ENCODE measurements at regions not wholly inside any gene's neighbourhood (a gene's known extent, or its start where the extent isn't known, plus 50 kb on each side); places are given as distances from the start of the nearest gene placed in this dataset.

DNA sequence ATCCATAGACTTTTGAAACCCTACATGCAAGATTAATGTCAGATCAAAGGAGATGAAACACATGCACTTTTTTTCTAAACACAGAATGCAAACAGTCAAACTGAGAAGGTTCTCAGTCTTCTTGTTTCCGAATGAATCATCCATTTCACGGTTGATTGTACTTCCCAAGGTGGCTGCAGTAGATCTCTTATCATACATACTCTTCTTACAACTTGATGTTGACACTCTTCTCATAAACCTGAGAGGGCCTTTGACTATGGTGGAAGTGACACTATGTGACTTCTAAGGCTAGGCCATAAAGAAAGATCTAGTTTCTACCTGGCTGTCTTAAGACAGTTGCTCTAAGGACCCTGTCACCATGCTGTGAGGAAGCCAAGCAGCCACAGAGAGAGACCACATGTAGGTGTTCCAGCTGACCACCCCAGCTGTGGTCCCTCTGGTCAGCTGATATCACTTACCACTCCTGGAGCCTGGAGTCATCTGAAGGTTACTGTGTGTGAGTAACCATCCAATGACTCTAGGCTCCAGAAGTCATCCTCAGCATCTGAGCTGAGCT lies 67.2 kb upstream of the HMGA2 start:
- ATAC-seq = no peak
- Histone ChIP-seq H3K9me3 (ENCODE audit: control insufficient read depth, insufficient read depth, low read depth, low read length) (no peaks in the 10 kb centered on the region), H3K27me3 (ENCODE audit: control insufficient read depth, insufficient read depth, low read length) (no peaks in the 10 kb centered on the region), H3K27ac (ENCODE audit: low read length) (no peak overlapping the region), H3K36me3 (ENCODE audit: control insufficient read depth, insufficient read depth, low read length) (no peaks in the 10 kb centered on the region), H3K4me1 (ENCODE audit: control insufficient read depth, insufficient read depth, low read length) (no peaks in the 10 kb centered on the region), H3K4me3 (ENCODE audit: low read depth in 2 of 2, low read length in 2 of 2) (no peak overlapping the region)
- no TSS peak for BruUV-seq (replicated peaks)
- POLR2A ChIA-PET = no interaction called here
- TF ChIP-seq POLR2AphosphoS5 (IDR thresholded peaks at IDR 0.05; ENCODE audit: low read depth, low read length) (no peak), SIN3A (IDR thresholded peaks at IDR 0.05; ENCODE audit: borderline replicate concordance, insufficient read depth, low read depth, low read length) (no peak), TCF7L2 (IDR thresholded peaks at IDR 0.05; ENCODE audit: low read depth, low read length) (no peak)
- TF ChIP-seq, protein P1, sequence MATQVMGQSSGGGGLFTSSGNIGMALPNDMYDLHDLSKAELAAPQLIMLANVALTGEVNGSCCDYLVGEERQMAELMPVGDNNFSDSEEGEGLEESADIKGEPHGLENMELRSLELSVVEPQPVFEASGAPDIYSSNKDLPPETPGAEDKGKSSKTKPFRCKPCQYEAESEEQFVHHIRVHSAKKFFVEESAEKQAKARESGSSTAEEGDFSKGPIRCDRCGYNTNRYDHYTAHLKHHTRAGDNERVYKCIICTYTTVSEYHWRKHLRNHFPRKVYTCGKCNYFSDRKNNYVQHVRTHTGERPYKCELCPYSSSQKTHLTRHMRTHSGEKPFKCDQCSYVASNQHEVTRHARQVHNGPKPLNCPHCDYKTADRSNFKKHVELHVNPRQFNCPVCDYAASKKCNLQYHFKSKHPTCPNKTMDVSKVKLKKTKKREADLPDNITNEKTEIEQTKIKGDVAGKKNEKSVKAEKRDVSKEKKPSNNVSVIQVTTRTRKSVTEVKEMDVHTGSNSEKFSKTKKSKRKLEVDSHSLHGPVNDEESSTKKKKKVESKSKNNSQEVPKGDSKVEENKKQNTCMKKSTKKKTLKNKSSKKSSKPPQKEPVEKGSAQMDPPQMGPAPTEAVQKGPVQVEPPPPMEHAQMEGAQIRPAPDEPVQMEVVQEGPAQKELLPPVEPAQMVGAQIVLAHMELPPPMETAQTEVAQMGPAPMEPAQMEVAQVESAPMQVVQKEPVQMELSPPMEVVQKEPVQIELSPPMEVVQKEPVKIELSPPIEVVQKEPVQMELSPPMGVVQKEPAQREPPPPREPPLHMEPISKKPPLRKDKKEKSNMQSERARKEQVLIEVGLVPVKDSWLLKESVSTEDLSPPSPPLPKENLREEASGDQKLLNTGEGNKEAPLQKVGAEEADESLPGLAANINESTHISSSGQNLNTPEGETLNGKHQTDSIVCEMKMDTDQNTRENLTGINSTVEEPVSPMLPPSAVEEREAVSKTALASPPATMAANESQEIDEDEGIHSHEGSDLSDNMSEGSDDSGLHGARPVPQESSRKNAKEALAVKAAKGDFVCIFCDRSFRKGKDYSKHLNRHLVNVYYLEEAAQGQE (IDR thresholded peaks at IDR 0.05; ENCODE audit: insufficient read depth in 1 of 2, low read depth in 2 of 2, low read length in 1 of 2) = no peak
- TF ChIP-seq, protein P2, sequence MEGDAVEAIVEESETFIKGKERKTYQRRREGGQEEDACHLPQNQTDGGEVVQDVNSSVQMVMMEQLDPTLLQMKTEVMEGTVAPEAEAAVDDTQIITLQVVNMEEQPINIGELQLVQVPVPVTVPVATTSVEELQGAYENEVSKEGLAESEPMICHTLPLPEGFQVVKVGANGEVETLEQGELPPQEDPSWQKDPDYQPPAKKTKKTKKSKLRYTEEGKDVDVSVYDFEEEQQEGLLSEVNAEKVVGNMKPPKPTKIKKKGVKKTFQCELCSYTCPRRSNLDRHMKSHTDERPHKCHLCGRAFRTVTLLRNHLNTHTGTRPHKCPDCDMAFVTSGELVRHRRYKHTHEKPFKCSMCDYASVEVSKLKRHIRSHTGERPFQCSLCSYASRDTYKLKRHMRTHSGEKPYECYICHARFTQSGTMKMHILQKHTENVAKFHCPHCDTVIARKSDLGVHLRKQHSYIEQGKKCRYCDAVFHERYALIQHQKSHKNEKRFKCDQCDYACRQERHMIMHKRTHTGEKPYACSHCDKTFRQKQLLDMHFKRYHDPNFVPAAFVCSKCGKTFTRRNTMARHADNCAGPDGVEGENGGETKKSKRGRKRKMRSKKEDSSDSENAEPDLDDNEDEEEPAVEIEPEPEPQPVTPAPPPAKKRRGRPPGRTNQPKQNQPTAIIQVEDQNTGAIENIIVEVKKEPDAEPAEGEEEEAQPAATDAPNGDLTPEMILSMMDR (IDR thresholded peaks at IDR 0.05) = no peak
- in situ Hi-C loops (cut with HindIII; ENCODE audit: low pct_unique_long_range_greater_than_20kb, low sequenced_read_pairs) = no loop called here
- CTCF ChIA-PET = no interaction called here
- intact Hi-C loops (cut with micrococcal nuclease; ENCODE audit: unreplicated experiment) = no loop called here
- no peak for DNase-seq (ENCODE audit: low read depth, low spot score)

DNA sequence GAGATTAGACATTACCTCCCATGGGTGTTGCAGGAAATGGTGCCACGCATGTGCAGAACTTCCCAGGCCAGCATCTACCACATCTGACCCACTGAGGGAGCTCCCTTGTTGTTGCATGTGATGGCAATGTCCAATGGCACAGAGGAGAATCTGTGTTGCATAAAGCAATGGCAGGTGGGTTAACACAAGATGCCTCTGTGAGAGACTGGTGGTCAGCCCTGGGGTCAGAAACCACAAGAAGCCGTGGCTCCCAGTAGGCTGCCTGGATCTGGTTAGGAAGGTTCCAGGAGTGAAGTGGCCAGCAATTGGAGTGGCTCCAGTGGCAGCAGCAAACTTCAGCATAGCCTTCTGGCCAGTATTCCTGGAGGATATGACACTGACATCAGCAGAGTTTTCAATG lies 65.9 kb upstream of the HMGA2 start:
- TF ChIP-seq SIN3A (IDR thresholded peaks at IDR 0.05; ENCODE audit: borderline replicate concordance, insufficient read depth, low read depth, low read length) (no peak), POLR2AphosphoS5 (IDR thresholded peaks at IDR 0.05; ENCODE audit: low read depth, low read length) (no peak), TCF7L2 (IDR thresholded peaks at IDR 0.05; ENCODE audit: low read depth, low read length) (no peak)
- TF ChIP-seq, protein P2 (IDR thresholded peaks at IDR 0.05) = no peak
- TF ChIP-seq, protein P1 (IDR thresholded peaks at IDR 0.05; ENCODE audit: insufficient read depth in 1 of 2, low read depth in 2 of 2, low read length in 1 of 2) = no peak
- no peaks in the 10 kb centered on the region for H3K27me3 ChIP-seq (ENCODE audit: control insufficient read depth, insufficient read depth, low read length)
- no peak overlapping the region for H3K4me3 ChIP-seq (ENCODE audit: low read depth in 2 of 2, low read length in 2 of 2)
- DNase-seq (ENCODE audit: low read depth, low spot score) = no peak
- intact Hi-C loops (cut with micrococcal nuclease; ENCODE audit: unreplicated experiment) = no loop called here
- H3K27ac ChIP-seq (ENCODE audit: low read length) = no peak overlapping the region
- H3K4me1 ChIP-seq (ENCODE audit: control insufficient read depth, insufficient read depth, low read length) = no peaks in the 10 kb centered on the region
- ATAC-seq = no peak
- CTCF ChIA-PET = no interaction called here
- no peaks in the 10 kb centered on the region for H3K9me3 ChIP-seq (ENCODE audit: control insufficient read depth, insufficient read depth, low read depth, low read length)
- no peaks in the 10 kb centered on the region for H3K36me3 ChIP-seq (ENCODE audit: control insufficient read depth, insufficient read depth, low read length)
- POLR2A ChIA-PET = no interaction called here
- BruUV-seq (replicated peaks) = no TSS peak
- in situ Hi-C loops (cut with HindIII; ENCODE audit: low pct_unique_long_range_greater_than_20kb, low sequenced_read_pairs) = no loop called here

Measured in Panc1 (cell line).